Stimulated activated naive B cell treated with anti-CD40 and anti-IgM and Interleukin-4, amounts not matched to agents 10 μg/mL and 1 μg/mL and 100 μg/mL, for 72 hours (primary cell): ENCODE measurements at regions not wholly inside any gene's neighbourhood (a gene's known extent, or its start where the extent isn't known, plus 50 kb on each side); places are given as distances from the start of the nearest gene placed in this dataset.
A peak's percentile ranks its signal among the peaks of the same experiment; 100 is the strongest.

Experiments
- ATAC-seq, 2 donors: fragments of 150-1000 bp; cut with Tn5 transposase; replicated peaks; 2 replicates each; pipeline ENCODE4 v1.10.0; 2021; ENCODE audit warnings: moderate library complexity in 1 of 2
- DNase-seq: peaks from one replicate; pipeline ENCODE4 v3.0.0; 2021
- H3K27ac Mint-ChIP-seq: one replicate; pipeline ENCODE4 v1.8.0; 2022; ENCODE audit warnings: mild to moderate bottlenecking, mixed read lengths
- H3K27me3 Mint-ChIP-seq, 2 donors: one replicate each; pipeline ENCODE4 v1.8.0; 2022; ENCODE audit warnings: mixed read lengths in 2 of 2
- H3K36me3 Mint-ChIP-seq, 2 donors: one replicate each; pipeline ENCODE4 v1.8.0; 2022; ENCODE audit warnings: mixed read lengths in 2 of 2, mild to moderate bottlenecking in 1 of 2
- H3K4me1 Mint-ChIP-seq, 2 donors: one replicate each; pipeline ENCODE4 v1.8.0; 2022; ENCODE audit warnings: mixed read lengths in 2 of 2, mild to moderate bottlenecking in 1 of 2
- H3K4me3 Mint-ChIP-seq, 2 donors: one replicate each; pipeline ENCODE4 v1.8.0; 2022; ENCODE audit warnings: mild to moderate bottlenecking in 2 of 2, mixed read lengths in 2 of 2, moderate library complexity in 1 of 2
- H3K9me3 Mint-ChIP-seq, 2 donors: one replicate each; pipeline ENCODE4 v1.8.0; 2022; ENCODE audit warnings: mixed read lengths in 2 of 2, mild to moderate bottlenecking in 1 of 2

- H3K36me3 Mint-ChIP-seq: no peaks in the 10 kb centered on the region
- peaks cover 2 to 5% of the 10 kb centered on the region in 2 donors for H3K9me3 Mint-ChIP-seq
- H3K4me1 Mint-ChIP-seq: peaks cover 0 to 2% of the 10 kb centered on the region in 2 donors
- ATAC-seq: no peak
- no peak overlapping the region for H3K27ac Mint-ChIP-seq
- no peak for DNase-seq
- no peaks in the 10 kb centered on the region for H3K27me3 Mint-ChIP-seq
- no peak overlapping the region for H3K4me3 Mint-ChIP-seq
Observed at GRCh38 chr3:161759444-161759843, 262.8 kb downstream of the OTOL1 start.

GRCh38 chr3:161766331-161766730, 269.7 kb downstream of the OTOL1 start:
- no peak overlapping the region for H3K27ac Mint-ChIP-seq
- ATAC-seq: no peak
- no peak overlapping the region for H3K4me3 Mint-ChIP-seq
- H3K27me3 Mint-ChIP-seq: no peaks in the 10 kb centered on the region
- no peak for DNase-seq
- no peaks in the 10 kb centered on the region for H3K36me3 Mint-ChIP-seq
- peaks cover 0 to 2% of the 10 kb centered on the region in 2 donors for H3K9me3 Mint-ChIP-seq
- H3K4me1 Mint-ChIP-seq: peaks cover 2 to 11% of the 10 kb centered on the region in 2 donors

- Mint-ChIP-seq H3K27ac (peak overlapping the region; percentile 20), H3K27me3 (no peaks in the 10 kb centered on the region), H3K36me3 (no peaks in the 10 kb centered on the region), H3K4me1 (peaks cover 1 to 15% of the 10 kb centered on the region in 2 donors), H3K4me3 (peak overlapping the region; percentile 14 to 21), H3K9me3 (peaks cover 0 to 2% of the 10 kb centered on the region in 2 donors)
- ATAC-seq: peak; percentile 89 to 91
- DNase-seq: peak; percentile 42
Observed at GRCh38 chr3:161770484-161771386, 274.1 kb downstream of the OTOL1 start.

- no peak overlapping the region for H3K27ac Mint-ChIP-seq
- H3K9me3 Mint-ChIP-seq: peaks cover 2 to 12% of the 10 kb centered on the region in 2 donors
- H3K4me3 Mint-ChIP-seq: no peak overlapping the region
- DNase-seq (no peak), ATAC-seq (no peak)
- H3K27me3 Mint-ChIP-seq: no peaks in the 10 kb centered on the region
- peaks cover 0 to 6% of the 10 kb centered on the region in 2 donors for H3K4me1 Mint-ChIP-seq
- peaks cover 0 to 3% of the 10 kb centered on the region in 2 donors for H3K36me3 Mint-ChIP-seq
Observed at GRCh38 chr3:161781381-161781780, 284.8 kb downstream of the OTOL1 start.

- DNase-seq (no peak), ATAC-seq (no peak)
- H3K9me3 Mint-ChIP-seq: no peaks in the 10 kb centered on the region
- H3K4me1 Mint-ChIP-seq: no peaks in the 10 kb centered on the region
- no peaks in the 10 kb centered on the region for H3K36me3 Mint-ChIP-seq
- H3K27me3 Mint-ChIP-seq: no peaks in the 10 kb centered on the region
- H3K4me3 Mint-ChIP-seq: no peak overlapping the region
- H3K27ac Mint-ChIP-seq: no peak overlapping the region
Observed at GRCh38 chr3:161793194-161793930, 296.8 kb downstream of the OTOL1 start.

DNA sequence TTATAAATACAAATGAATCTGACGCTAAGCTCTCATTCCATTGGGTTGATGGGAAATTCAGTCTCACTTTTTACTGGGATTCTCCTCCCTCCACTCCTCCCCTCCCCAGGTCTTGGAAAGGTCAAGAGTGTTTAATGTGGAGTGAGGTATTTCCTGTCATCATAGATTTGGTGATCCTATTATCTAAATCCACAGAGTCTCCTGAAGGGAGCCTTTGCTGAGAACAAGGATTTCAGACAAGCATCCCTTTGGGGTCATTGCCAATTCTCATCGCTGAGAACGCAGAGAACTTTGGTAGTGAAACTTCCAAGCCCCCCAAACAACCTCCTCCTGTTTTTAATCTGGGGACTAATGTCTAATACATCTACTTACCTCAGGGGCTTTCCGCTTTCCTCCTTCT, 297.9 kb downstream of the OTOL1 start:
- H3K27ac Mint-ChIP-seq: no peak overlapping the region
- H3K4me1 Mint-ChIP-seq: no peaks in the 10 kb centered on the region
- H3K27me3 Mint-ChIP-seq: no peaks in the 10 kb centered on the region
- H3K4me3 Mint-ChIP-seq: no peak overlapping the region
- ATAC-seq (no peak), DNase-seq (no peak)
- H3K9me3 Mint-ChIP-seq: no peaks in the 10 kb centered on the region
- H3K36me3 Mint-ChIP-seq: no peaks in the 10 kb centered on the region

DNA sequence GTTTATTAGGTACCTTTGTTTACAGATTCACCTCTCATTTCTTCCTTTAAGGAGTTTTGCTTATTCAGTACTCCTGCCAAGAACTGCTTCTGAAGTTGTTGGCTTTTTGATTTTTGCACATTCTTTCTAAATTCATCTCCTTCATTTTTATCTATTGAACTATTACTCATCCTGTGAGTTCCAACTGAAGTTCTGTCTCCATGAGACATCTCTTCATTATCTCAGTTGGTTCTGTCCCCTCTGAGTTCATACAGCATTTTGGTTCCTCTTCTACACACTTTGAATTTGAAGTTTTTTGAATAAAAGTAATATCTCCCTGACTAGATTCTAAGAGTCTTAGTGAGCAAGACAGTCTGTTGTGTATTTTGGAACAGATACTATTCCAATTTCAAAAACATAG, 299.7 kb downstream of the OTOL1 start:
- H3K4me3 Mint-ChIP-seq: no peak overlapping the region
- no peak overlapping the region for H3K27ac Mint-ChIP-seq
- no peak for ATAC-seq
- peaks cover 0 to 6% of the 10 kb centered on the region in 2 donors for H3K9me3 Mint-ChIP-seq
- H3K36me3 Mint-ChIP-seq: no peaks in the 10 kb centered on the region
- no peak for DNase-seq
- no peaks in the 10 kb centered on the region for H3K27me3 Mint-ChIP-seq
- H3K4me1 Mint-ChIP-seq: no peaks in the 10 kb centered on the region

- H3K27me3 Mint-ChIP-seq: no peaks in the 10 kb centered on the region
- no peaks in the 10 kb centered on the region for H3K4me1 Mint-ChIP-seq
- peaks cover 1 to 8% of the 10 kb centered on the region in 2 donors for H3K9me3 Mint-ChIP-seq
- no peaks in the 10 kb centered on the region for H3K36me3 Mint-ChIP-seq
- ATAC-seq: no peak
- no peak overlapping the region for H3K27ac Mint-ChIP-seq
- H3K4me3 Mint-ChIP-seq: no peak overlapping the region
- no peak for DNase-seq
Observed at GRCh38 chr3:161796780-161797179, 300.2 kb downstream of the OTOL1 start.

- H3K9me3 Mint-ChIP-seq: peaks cover 3 to 14% of the 10 kb centered on the region in 2 donors
- no peaks in the 10 kb centered on the region for H3K4me1 Mint-ChIP-seq
- ATAC-seq: no peak
- H3K36me3 Mint-ChIP-seq: no peaks in the 10 kb centered on the region
- H3K27me3 Mint-ChIP-seq: no peaks in the 10 kb centered on the region
- DNase-seq: no peak
- no peak overlapping the region for H3K27ac Mint-ChIP-seq
- no peak overlapping the region for H3K4me3 Mint-ChIP-seq
Observed at GRCh38 chr3:161798016-161798415, 301.4 kb downstream of the OTOL1 start.

DNA sequence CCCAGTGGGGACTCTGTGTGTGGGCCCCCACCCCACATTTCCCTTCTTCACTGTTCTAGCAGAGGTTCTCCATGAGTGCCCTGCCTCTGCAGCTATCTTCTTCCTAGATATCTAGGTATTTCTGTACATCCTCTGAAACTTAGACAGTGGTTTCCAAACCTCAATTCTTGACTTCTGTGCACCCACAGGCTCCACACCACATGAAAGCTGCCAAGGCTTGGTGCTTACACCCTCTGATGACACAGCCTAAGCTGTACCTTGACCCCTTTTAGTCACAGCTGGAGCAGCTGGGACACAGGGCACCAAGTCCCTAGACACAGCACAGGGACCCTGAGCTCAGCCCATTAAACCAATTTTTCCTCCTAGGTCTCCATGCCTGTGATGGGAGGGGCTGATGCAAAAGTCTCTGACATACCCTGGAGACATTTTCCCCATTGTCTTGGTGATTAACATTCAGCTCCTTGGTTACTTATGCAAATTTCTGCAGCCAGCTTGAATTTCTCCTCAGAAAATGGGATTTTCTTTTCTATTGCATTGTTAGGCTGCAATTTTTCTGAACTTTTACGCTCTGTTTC, 304.5 kb downstream of the OTOL1 start:
- ATAC-seq: no peak
- no peaks in the 10 kb centered on the region for H3K27me3 Mint-ChIP-seq

DNA sequence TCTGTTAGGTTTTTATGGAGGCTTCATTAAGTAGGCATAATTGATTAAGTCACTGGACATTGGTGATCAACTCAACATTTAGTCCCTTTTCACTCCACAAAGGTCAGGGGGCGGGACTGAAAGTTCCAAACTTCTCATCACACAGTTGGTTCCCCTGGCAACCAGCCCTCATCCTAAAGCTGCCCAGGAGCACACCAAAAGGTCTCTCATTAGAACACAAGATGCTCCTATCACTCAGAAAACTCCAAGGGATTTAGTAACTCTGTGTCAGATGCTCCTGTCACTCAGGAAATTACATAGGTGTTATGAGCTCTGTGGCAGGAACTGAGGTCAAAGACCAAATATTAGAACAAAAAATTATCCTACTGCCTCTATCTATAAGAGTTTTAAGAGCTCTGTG, 321.5 kb downstream of the OTOL1 start:
- no peaks in the 10 kb centered on the region for H3K27me3 Mint-ChIP-seq
- H3K9me3 Mint-ChIP-seq: no peaks in the 10 kb centered on the region
- no peaks in the 10 kb centered on the region for H3K4me1 Mint-ChIP-seq
- no peak overlapping the region for H3K4me3 Mint-ChIP-seq
- no peaks in the 10 kb centered on the region for H3K36me3 Mint-ChIP-seq
- no peak overlapping the region for H3K27ac Mint-ChIP-seq
- ATAC-seq (no peak), DNase-seq (no peak)

More for the DNA sequence above, 304.5 kb downstream of the OTOL1 start:
- Mint-ChIP-seq H3K9me3 (peaks cover 7 to 18% of the 10 kb centered on the region in 2 donors), H3K4me1 (no peaks in the 10 kb centered on the region), H3K36me3 (no peaks in the 10 kb centered on the region), H3K27ac (no peak overlapping the region), H3K4me3 (no peak overlapping the region)
- no peak for DNase-seq

DNA sequence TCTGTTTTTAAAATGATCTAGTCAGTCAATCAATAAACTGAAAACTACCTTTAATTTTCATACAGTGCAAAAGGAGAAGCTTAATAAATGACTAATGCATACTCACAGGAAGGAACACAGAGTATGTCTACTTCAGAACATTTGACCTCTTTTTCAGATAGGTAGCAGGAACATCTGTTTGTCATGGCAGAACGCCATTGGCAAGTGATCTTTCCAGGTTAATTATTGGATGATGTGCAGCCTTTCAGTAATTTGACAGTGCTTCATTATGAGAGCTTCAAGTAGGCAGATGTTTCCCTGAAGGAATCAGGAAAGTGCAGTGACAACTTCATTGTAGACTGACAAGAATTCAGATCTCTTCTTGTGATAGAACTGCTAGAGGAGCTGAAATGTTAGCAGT, 325.0 kb downstream of the OTOL1 start:
- no peak for DNase-seq
- H3K36me3 Mint-ChIP-seq: no peaks in the 10 kb centered on the region
- no peaks in the 10 kb centered on the region for H3K4me1 Mint-ChIP-seq
- no peak overlapping the region for H3K27ac Mint-ChIP-seq
- H3K27me3 Mint-ChIP-seq: no peaks in the 10 kb centered on the region
- no peak for ATAC-seq
- no peaks in the 10 kb centered on the region for H3K9me3 Mint-ChIP-seq
- no peak overlapping the region for H3K4me3 Mint-ChIP-seq

GRCh38 chr3:161822291-161822690, 325.7 kb downstream of the OTOL1 start:
- H3K27ac Mint-ChIP-seq: no peak overlapping the region
- no peaks in the 10 kb centered on the region for H3K9me3 Mint-ChIP-seq
- no peaks in the 10 kb centered on the region for H3K27me3 Mint-ChIP-seq
- H3K4me3 Mint-ChIP-seq: no peak overlapping the region
- H3K36me3 Mint-ChIP-seq: no peaks in the 10 kb centered on the region
- ATAC-seq (no peak), DNase-seq (no peak)
- H3K4me1 Mint-ChIP-seq: no peaks in the 10 kb centered on the region

- no peaks in the 10 kb centered on the region for H3K36me3 Mint-ChIP-seq
- no peaks in the 10 kb centered on the region for H3K27me3 Mint-ChIP-seq
- no peak for ATAC-seq
- no peak overlapping the region for H3K4me3 Mint-ChIP-seq
- H3K4me1 Mint-ChIP-seq: no peaks in the 10 kb centered on the region
- H3K9me3 Mint-ChIP-seq: no peaks in the 10 kb centered on the region
- DNase-seq: no peak
- no peak overlapping the region for H3K27ac Mint-ChIP-seq
Observed at GRCh38 chr3:161823910-161824309, 327.3 kb downstream of the OTOL1 start.
